ENCODE measurements at regions not wholly inside any gene's neighbourhood (a gene's known extent, or its start where the extent isn't known, plus 50 kb on each side); places are given as distances from the start of the nearest gene placed in this dataset.

DNA sequence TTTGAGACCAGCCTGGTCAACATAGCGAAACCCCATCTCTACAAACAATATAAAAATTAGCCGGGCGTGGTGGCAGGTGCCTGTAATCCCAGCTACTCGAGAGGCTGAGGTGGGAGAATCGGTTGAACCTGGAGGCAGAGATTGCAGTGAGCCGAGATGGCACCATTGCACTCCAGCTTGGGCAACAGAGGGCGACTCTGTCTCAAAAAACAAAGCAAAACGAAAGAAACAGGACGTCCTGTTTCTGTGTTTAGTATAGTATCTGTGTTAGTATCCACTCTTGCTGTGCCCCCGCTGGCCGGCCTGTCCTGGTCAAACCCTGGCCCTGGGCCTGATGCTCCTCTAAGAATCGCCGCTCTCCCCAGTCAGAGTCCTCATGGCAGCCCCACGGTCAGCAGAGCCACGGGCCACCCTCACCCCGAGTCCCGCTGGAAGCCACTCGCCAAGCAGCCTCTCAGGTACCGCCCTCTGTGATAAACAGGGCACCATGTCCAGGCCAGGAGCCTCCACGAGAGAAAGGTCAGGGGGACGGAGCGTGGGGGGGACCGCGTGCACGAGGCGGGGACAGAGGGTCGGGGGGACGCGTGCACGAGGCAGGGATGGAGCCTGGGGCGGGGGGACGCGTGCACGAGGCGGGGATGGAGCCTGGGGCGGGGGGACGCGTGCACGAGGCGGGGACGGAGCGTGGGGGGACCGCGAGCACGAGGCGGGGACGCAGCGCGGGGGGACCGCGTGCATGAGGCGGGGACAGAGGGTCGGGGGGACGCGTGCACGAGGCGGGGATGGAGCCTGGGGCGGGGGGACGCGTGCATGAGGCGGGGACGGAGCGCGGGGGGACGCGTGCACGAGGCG, 384.5 kb downstream of the SMOC2 start:
- WGBS = 95% methylated on average over 63 of the region's 68 CpGs
- Histone ChIP-seq H3K27me3 (ENCODE audit: control insufficient read depth in 4 of 4, insufficient read depth in 4 of 4, low read length in 3 of 4) (no peaks in the 10 kb centered on the region), H3K36me3 (ENCODE audit: control insufficient read depth in 4 of 4, insufficient read depth in 3 of 4, low read depth in 1 of 4, low read length in 3 of 4) (no peaks in the 10 kb centered on the region), H3K9ac (ENCODE audit: low read depth in 1 of 2, low read length in 2 of 2) (no peak overlapping the region), H3K4me1 (ENCODE audit: control insufficient read depth in 4 of 4, insufficient read depth in 4 of 4, low read length in 3 of 4) (no peaks in the 10 kb centered on the region), H3K9me3 (ENCODE audit: control insufficient read depth in 4 of 4, low read length in 3 of 4) (no peaks in the 10 kb centered on the region), H3K4me3 (ENCODE audit: low read depth in 1 of 3, low read length in 3 of 3) (no peak overlapping the region), H3K27ac (ENCODE audit: low read depth in 1 of 2, low read length in 2 of 2) (no peak overlapping the region)
- TF ChIP-seq FOXA1 (IDR thresholded peaks at IDR 0.05) (no peak), HNF4G (IDR thresholded peaks at IDR 0.05) (no peak), SP1 (IDR thresholded peaks at IDR 0.05) (no peak), GABPA (IDR thresholded peaks at IDR 0.05 in 1 of 2, conservative IDR thresholded peaks at IDR 0.05 in 1 of 2) (no peak), NR2F2 (IDR thresholded peaks at IDR 0.05) (no peak), FOXA2 (IDR thresholded peaks at IDR 0.05) (no peak), RAD21 (IDR thresholded peaks at IDR 0.05) (no peak)
- TF ChIP-seq, protein P1, sequence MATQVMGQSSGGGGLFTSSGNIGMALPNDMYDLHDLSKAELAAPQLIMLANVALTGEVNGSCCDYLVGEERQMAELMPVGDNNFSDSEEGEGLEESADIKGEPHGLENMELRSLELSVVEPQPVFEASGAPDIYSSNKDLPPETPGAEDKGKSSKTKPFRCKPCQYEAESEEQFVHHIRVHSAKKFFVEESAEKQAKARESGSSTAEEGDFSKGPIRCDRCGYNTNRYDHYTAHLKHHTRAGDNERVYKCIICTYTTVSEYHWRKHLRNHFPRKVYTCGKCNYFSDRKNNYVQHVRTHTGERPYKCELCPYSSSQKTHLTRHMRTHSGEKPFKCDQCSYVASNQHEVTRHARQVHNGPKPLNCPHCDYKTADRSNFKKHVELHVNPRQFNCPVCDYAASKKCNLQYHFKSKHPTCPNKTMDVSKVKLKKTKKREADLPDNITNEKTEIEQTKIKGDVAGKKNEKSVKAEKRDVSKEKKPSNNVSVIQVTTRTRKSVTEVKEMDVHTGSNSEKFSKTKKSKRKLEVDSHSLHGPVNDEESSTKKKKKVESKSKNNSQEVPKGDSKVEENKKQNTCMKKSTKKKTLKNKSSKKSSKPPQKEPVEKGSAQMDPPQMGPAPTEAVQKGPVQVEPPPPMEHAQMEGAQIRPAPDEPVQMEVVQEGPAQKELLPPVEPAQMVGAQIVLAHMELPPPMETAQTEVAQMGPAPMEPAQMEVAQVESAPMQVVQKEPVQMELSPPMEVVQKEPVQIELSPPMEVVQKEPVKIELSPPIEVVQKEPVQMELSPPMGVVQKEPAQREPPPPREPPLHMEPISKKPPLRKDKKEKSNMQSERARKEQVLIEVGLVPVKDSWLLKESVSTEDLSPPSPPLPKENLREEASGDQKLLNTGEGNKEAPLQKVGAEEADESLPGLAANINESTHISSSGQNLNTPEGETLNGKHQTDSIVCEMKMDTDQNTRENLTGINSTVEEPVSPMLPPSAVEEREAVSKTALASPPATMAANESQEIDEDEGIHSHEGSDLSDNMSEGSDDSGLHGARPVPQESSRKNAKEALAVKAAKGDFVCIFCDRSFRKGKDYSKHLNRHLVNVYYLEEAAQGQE (IDR thresholded peaks at IDR 0.05) = no peak
- no peak for DNase-seq (ENCODE audit: low spot score)

DNA sequence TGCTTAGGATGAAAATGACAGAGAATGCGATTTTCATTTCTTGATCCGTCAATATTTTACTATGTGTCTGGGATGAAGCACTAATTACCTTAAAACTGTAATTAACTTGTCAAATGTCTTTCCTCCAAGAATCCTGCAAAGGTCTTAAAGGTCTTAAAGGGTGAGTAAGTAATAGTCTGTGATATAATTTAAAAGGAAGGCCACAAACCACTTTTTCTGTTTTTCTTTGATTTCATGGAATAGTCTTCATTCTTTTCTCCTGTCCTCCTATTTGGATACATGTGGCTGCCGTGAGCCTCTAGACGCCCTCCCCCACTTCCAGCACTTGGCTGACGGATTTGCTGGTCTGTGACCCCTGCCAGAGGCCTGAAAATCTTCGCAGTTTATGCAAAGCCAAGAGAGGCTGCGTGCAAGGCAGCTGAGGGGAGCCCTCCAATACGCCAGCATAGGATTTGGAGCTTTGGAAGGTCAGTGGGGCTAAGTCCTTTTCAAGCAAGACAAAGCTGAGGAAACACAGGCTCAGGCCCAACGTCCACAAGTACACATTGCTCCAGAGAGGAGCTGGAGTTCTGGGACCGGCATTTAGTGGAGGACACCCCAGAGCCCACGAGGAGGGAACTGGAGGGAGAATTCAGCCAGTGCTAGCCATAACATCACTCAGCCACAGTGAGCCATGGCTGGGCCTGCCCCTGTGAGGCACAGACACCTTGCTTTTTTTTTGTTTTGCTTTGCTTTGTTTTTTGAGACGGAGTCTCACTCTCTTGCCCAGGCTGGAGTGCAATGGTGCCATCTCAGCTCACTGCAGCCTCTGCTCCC, 382.6 kb downstream of the SMOC2 start:
- Histone ChIP-seq H3K4me3 (ENCODE audit: low read depth in 1 of 3, low read length in 3 of 3) (no peak overlapping the region), H3K9me3 (ENCODE audit: control insufficient read depth in 4 of 4, low read length in 3 of 4) (no peaks in the 10 kb centered on the region), H3K4me1 (ENCODE audit: control insufficient read depth in 4 of 4, insufficient read depth in 4 of 4, low read length in 3 of 4) (no peaks in the 10 kb centered on the region), H3K27me3 (ENCODE audit: control insufficient read depth in 4 of 4, insufficient read depth in 4 of 4, low read length in 3 of 4) (no peaks in the 10 kb centered on the region), H3K36me3 (ENCODE audit: control insufficient read depth in 4 of 4, insufficient read depth in 3 of 4, low read depth in 1 of 4, low read length in 3 of 4) (no peaks in the 10 kb centered on the region), H3K9ac (ENCODE audit: low read depth in 1 of 2, low read length in 2 of 2) (no peak overlapping the region), H3K27ac (ENCODE audit: low read depth in 1 of 2, low read length in 2 of 2) (no peak overlapping the region)
- no peak for DNase-seq (ENCODE audit: low spot score)
- 51% methylated on average over 12 of the region's 12 CpGs for WGBS
- TF ChIP-seq YY1 (IDR thresholded peaks at IDR 0.05) = no peak
- peak; percentile 65 for TF ChIP-seq NR2F2 (IDR thresholded peaks at IDR 0.05)

DNA sequence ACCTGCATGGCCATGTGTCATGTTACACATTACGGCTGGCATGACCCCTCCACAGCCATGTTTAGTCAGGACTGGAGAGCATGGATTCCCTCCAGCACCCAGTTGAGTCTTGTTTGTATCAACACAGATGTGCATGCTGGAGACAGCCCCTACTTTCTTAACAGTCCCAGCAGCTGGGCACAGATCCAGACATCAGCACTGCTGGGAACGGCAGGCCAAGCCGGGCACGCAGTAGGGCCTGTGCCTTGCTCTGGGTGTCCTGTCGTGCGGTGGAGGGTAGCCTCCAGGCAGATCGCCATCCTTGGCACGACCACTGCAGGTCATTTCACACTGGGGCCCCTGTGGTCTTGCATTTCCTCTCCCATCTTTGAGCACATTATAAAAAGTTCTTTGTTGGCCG, 381.4 kb downstream of the SMOC2 start:
- Histone ChIP-seq H3K9ac (ENCODE audit: low read depth in 1 of 2, low read length in 2 of 2) (no peak overlapping the region), H3K4me3 (ENCODE audit: low read depth in 1 of 3, low read length in 3 of 3) (no peak overlapping the region), H3K27ac (ENCODE audit: low read depth in 1 of 2, low read length in 2 of 2) (no peak overlapping the region), H3K27me3 (ENCODE audit: control insufficient read depth in 4 of 4, insufficient read depth in 4 of 4, low read length in 3 of 4) (no peaks in the 10 kb centered on the region), H3K4me1 (ENCODE audit: control insufficient read depth in 4 of 4, insufficient read depth in 4 of 4, low read length in 3 of 4) (no peaks in the 10 kb centered on the region), H3K9me3 (ENCODE audit: control insufficient read depth in 4 of 4, low read length in 3 of 4) (peaks cover 0 to 4% (median 2%) of the 10 kb centered on the region in 4 donors), H3K36me3 (ENCODE audit: control insufficient read depth in 4 of 4, insufficient read depth in 3 of 4, low read depth in 1 of 4, low read length in 3 of 4) (no peaks in the 10 kb centered on the region)
- no peak for DNase-seq (ENCODE audit: low spot score)
- no peak for TF ChIP-seq RAD21 (IDR thresholded peaks at IDR 0.05)
- TF ChIP-seq SP1 (IDR thresholded peaks at IDR 0.05) = no peak
- no peak for TF ChIP-seq TAF1 (conservative IDR thresholded peaks at IDR 0.05)
- TF ChIP-seq, protein P1 (IDR thresholded peaks at IDR 0.05) = no peak
- no peak for TF ChIP-seq EGR1 (IDR thresholded peaks at IDR 0.05; ENCODE audit: low read depth in 2 of 2)
- TF ChIP-seq FOXA2 (IDR thresholded peaks at IDR 0.05) = no peak
- TF ChIP-seq, protein P2, sequence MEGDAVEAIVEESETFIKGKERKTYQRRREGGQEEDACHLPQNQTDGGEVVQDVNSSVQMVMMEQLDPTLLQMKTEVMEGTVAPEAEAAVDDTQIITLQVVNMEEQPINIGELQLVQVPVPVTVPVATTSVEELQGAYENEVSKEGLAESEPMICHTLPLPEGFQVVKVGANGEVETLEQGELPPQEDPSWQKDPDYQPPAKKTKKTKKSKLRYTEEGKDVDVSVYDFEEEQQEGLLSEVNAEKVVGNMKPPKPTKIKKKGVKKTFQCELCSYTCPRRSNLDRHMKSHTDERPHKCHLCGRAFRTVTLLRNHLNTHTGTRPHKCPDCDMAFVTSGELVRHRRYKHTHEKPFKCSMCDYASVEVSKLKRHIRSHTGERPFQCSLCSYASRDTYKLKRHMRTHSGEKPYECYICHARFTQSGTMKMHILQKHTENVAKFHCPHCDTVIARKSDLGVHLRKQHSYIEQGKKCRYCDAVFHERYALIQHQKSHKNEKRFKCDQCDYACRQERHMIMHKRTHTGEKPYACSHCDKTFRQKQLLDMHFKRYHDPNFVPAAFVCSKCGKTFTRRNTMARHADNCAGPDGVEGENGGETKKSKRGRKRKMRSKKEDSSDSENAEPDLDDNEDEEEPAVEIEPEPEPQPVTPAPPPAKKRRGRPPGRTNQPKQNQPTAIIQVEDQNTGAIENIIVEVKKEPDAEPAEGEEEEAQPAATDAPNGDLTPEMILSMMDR (IDR thresholded peaks at IDR 0.05; ENCODE audit: low read depth, low read length, missing input control) = no peak
- WGBS = 62% methylated on average over 9 of the region's 9 CpGs

Measured in liver (tissue), 8 donors.